Left ventricle myocardium inferior (tissue), 1 donor: ENCODE measurements at regions not wholly inside any gene's neighbourhood (a gene's known extent, or its start where the extent isn't known, plus 50 kb on each side); places are given as distances from the start of the nearest gene placed in this dataset.

Experiments
- DNase-seq: peaks from one replicate; pipeline ENCODE4 v3.0.0-alpha.2; 2020
- H3K27ac ChIP-seq: fragments of 200-600 bp; replicated peaks from 2 replicates; pipeline ENCODE4 v1.8.0; 2021
- H3K27me3 ChIP-seq: fragments of 200-600 bp; 2 replicates; pipeline ENCODE4 v1.8.0; 2021; ENCODE audit warnings: low read depth
- H3K36me3 ChIP-seq: fragments of 200-600 bp; 2 replicates; pipeline ENCODE4 v1.8.0; 2021
- H3K4me1 ChIP-seq: fragments of 200-600 bp; 2 replicates; pipeline ENCODE4 v1.8.0; 2021
- H3K4me3 ChIP-seq: fragments of 200-600 bp; 2 replicates; pipeline ENCODE4 v1.8.0; 2021; ENCODE audit warnings: mild to moderate bottlenecking, moderate library complexity
- H3K9me3 ChIP-seq: fragments of 200-600 bp; replicated peaks from 2 replicates; pipeline ENCODE4 v1.8.0; 2021
- CTCF ChIP-seq: fragments of 200-600 bp; IDR thresholded peaks from 2 replicates; pipeline ENCODE4 v1.8.0; 2021; ENCODE audit warnings: antibody characterized with exemption, mild to moderate bottlenecking, borderline replicate concordance
- intact Hi-C: fragments of 100-400 bp; cut with micrococcal nuclease; formaldehyde crosslinking; loops from one replicate; pipeline ENCODE4 v1.11.0; 2022
- donor health status: DM: no; HTN: yes; CAD: no; lungs with severe emphysema.

DNA sequence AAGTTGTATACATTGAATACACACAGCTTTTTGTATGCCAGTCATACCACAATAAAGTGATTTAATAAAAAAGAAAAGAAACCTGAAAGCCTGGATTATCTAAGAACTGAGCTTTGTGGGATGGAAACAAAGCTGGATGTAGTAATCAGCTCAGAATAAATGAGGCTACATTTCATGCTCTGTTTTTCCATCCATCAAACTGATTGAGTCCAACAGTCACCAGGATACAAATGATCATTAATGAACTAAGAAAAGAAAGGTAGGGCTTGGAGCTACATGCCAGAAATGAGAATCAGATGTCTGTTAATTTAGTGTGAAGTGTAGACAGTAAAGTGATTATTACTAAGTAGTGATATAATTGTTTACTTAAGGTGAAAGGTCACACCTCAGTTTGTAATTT lies 109.8 kb upstream of the TARS1 start:
- no peaks in the 10 kb centered on the region for H3K27me3 ChIP-seq
- no peak for DNase-seq
- H3K36me3 ChIP-seq: no peaks in the 10 kb centered on the region
- H3K9me3 ChIP-seq: no peaks in the 10 kb centered on the region
- no peak for TF ChIP-seq CTCF
- H3K4me3 ChIP-seq: no peak overlapping the region
- intact Hi-C loops: no loop called here
- H3K4me1 ChIP-seq: no peaks in the 10 kb centered on the region
- H3K27ac ChIP-seq: no peak overlapping the region

- no peaks in the 10 kb centered on the region for H3K36me3 ChIP-seq
- DNase-seq: no peak
- H3K27ac ChIP-seq: no peak overlapping the region
- no peaks in the 10 kb centered on the region for H3K9me3 ChIP-seq
- peaks cover 3% of the 10 kb centered on the region for H3K4me1 ChIP-seq
- intact Hi-C loops: no loop called here
- no peak overlapping the region for H3K4me3 ChIP-seq
- TF ChIP-seq CTCF: no peak
- no peaks in the 10 kb centered on the region for H3K27me3 ChIP-seq
These were observed 108.0 kb upstream of the TARS1 start for GRCh38 chr5:33332804-33333203.

DNA sequence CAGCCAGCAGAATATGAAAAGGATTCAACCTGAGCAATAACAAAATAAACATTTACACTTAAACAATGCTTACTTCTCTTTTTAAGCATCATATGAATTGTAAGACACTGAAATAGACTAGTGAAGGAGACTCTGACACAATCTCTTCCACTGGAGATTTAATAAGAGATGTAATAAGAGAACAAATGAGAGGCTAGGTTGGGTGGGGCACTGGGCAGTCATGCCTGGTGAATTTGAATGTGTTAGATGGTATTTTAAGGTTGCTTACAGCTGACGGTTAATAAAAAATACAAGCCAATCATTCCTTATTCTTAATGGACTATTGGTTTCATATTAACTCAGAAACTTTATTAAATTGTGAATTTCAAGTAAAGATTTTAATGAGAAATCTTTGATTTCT lies 105.9 kb upstream of the TARS1 start:
- no peak overlapping the region for H3K4me3 ChIP-seq
- no peaks in the 10 kb centered on the region for H3K9me3 ChIP-seq
- H3K27me3 ChIP-seq: no peaks in the 10 kb centered on the region
- intact Hi-C loops: no loop called here
- no peak for DNase-seq
- H3K27ac ChIP-seq: no peak overlapping the region
- H3K36me3 ChIP-seq: no peaks in the 10 kb centered on the region
- no peak for TF ChIP-seq CTCF
- peaks cover 13% of the 10 kb centered on the region for H3K4me1 ChIP-seq

DNA sequence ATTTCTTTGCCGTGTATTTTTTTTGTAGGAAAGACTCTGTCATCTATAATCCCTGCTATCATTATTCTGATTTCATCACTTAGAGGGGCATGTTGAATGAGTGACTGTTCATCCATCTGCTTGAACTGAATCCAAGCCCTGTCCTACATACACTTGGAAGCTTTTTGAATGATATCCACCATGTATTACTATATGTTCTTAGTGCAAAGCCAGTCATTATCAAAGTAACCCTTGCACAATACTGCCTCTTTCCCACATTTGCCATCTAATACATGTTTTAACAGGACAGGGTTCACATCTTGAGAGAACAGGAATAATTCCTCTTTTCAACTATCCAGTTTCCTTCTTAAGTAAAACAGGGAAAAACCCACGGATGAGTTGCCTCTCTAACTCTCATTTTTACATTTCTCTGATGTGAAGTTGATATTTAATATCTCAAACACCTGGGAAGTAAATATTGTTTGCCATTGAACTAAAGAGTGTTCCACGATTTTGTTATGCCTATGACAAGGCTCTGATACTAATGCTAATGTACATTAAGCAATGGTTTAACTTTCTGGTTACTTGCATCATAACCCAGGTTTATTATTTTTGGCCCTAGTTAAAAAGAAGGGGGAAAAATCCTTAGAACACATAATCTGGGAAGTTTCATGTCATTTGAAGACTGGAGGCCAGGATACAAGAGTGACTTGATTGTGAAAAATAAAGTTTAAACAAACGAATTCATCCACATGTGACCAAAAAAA lies 103.7 kb upstream of the TARS1 start:
- Histone ChIP-seq H3K9me3 (no peaks in the 10 kb centered on the region), H3K36me3 (no peaks in the 10 kb centered on the region), H3K27ac (no peak overlapping the region), H3K4me1 (peaks cover 13% of the 10 kb centered on the region), H3K27me3 (no peaks in the 10 kb centered on the region), H3K4me3 (no peak overlapping the region)
- intact Hi-C loops: no loop called here
- DNase-seq: no peak
- TF ChIP-seq CTCF: no peak

DNA sequence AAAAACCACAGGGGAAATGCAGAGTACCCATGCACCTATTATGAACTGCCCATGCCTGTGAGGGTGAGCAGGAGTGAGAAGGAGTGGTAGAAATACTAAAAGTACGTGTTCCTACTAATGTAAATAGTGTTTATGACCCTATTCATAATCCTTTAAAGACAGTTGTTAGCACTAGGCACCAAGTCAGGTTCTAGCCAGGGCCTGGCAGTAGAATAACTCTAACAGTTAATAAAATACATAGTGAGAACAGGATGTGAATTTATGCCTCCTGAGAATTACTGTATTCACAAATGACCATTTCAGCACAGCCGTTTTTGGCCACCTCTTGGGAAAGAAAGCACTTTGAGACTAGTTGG lies 103.2 kb upstream of the TARS1 start:
- Histone ChIP-seq H3K36me3 (no peaks in the 10 kb centered on the region), H3K9me3 (no peaks in the 10 kb centered on the region), H3K27ac (no peak overlapping the region), H3K4me3 (no peak overlapping the region), H3K27me3 (no peaks in the 10 kb centered on the region), H3K4me1 (peaks cover 13% of the 10 kb centered on the region)
- intact Hi-C loops: no loop called here
- DNase-seq: no peak
- no peak for TF ChIP-seq CTCF
